Mesenchymal stem cell (in vitro differentiated cells and primary cell): ENCODE measurements at regions not wholly inside any gene's neighbourhood (a gene's known extent, or its start where the extent isn't known, plus 50 kb on each side); places are given as distances from the start of the nearest gene placed in this dataset.

ENCODE experiments used
- DNase-seq: peaks from one replicate; pipeline ENCODE4 v3.0.0-alpha.2; 2013
- H2AFZ ChIP-seq: one replicate; pipeline ENCODE4 v1.6.1; 2013; ENCODE audit warnings: low read depth, mild to moderate bottlenecking, control low read depth, inconsistent platforms, low read length, moderate library complexity
- H2AK5ac ChIP-seq: 2 replicates; pipeline ENCODE4 v1.6.1; 2013; ENCODE audit warnings: low read length, moderate library complexity, mild to moderate bottlenecking, inconsistent platforms; ENCODE audit not compliant: severe bottlenecking
- H2BK120ac ChIP-seq: one replicate; pipeline ENCODE4 v1.6.1; 2013; ENCODE audit warnings: low read depth, mild to moderate bottlenecking, inconsistent platforms, low read length, moderate library complexity
- H2BK12ac ChIP-seq, 2 experiments: one replicate each; pipeline ENCODE4 v1.6.1; 2013; ENCODE audit warnings: inconsistent platforms in 2 of 2, low read length in 2 of 2, mild to moderate bottlenecking in 2 of 2, moderate library complexity in 2 of 2, control low read depth in 1 of 2
- H2BK15ac ChIP-seq: one replicate; pipeline ENCODE4 v1.6.1; 2013; ENCODE audit warnings: mild to moderate bottlenecking, low read depth, inconsistent platforms; ENCODE audit not compliant: poor library complexity, severe bottlenecking
- H2BK5ac ChIP-seq: 2 replicates; pipeline ENCODE4 v1.6.1; 2013; ENCODE audit warnings: low read depth, mild to moderate bottlenecking, low read length, control low read depth, inconsistent platforms; ENCODE audit not compliant: poor library complexity, severe bottlenecking
- H3K14ac ChIP-seq, 2 experiments: one replicate each; pipeline ENCODE4 v1.6.1; 2013; ENCODE audit warnings: inconsistent platforms in 2 of 2, low read length in 2 of 2, control low read depth in 1 of 2, mild to moderate bottlenecking in 1 of 2, moderate library complexity in 1 of 2
- H3K18ac ChIP-seq, 2 experiments: one replicate each; pipeline ENCODE4 v1.6.1; 2013; ENCODE audit warnings: inconsistent platforms in 2 of 2, low read length in 2 of 2, control low read depth in 1 of 2, low read depth in 1 of 2, mild to moderate bottlenecking in 1 of 2
- H3K23ac ChIP-seq, 2 experiments: one replicate each; pipeline ENCODE4 v1.6.1; 2013; ENCODE audit warnings: inconsistent platforms in 2 of 2, low read length in 2 of 2, mild to moderate bottlenecking in 2 of 2, moderate library complexity in 2 of 2, control low read depth in 1 of 2
- H3K27ac ChIP-seq: 2 replicates; pipeline ENCODE4 v1.5.1; 2013; ENCODE audit warnings: mild to moderate bottlenecking, moderate library complexity, low read length, control low read depth, inconsistent platforms; ENCODE audit not compliant: poor library complexity, severe bottlenecking
- H3K27me3 ChIP-seq, 2 experiments: 2 replicates each; pipeline versions ENCODE4 v1.6.1 to v1.7.0; 2013; ENCODE audit warnings: low read length in 2 of 2, mild to moderate bottlenecking in 2 of 2, moderate library complexity in 2 of 2, control low read depth in 1 of 2, inconsistent platforms in 1 of 2; ENCODE audit not compliant: control insufficient read depth in 1 of 2, insufficient read depth in 1 of 2
- H3K36me3 ChIP-seq, 2 experiments: 2 replicates each; pipeline versions ENCODE4 v1.6.1 to v1.7.0; 2013; ENCODE audit warnings: low read length in 2 of 2, control low read depth in 1 of 2, inconsistent platforms in 1 of 2, low read depth in 1 of 2, mild to moderate bottlenecking in 1 of 2; ENCODE audit not compliant: insufficient read depth in 2 of 2, control insufficient read depth in 1 of 2
- H3K4ac ChIP-seq, 2 experiments: one replicate each; pipeline ENCODE4 v1.6.1; 2013; ENCODE audit warnings: inconsistent platforms in 2 of 2, low read length in 2 of 2, mild to moderate bottlenecking in 2 of 2, moderate library complexity in 2 of 2, control low read depth in 1 of 2, low read depth in 1 of 2
- H3K4me1 ChIP-seq: 2 replicates; pipeline ENCODE4 v1.6.1; 2013; ENCODE audit warnings: low read depth, low read length, control low read depth; ENCODE audit not compliant: control insufficient read depth, insufficient read depth
- H3K4me2 ChIP-seq: 2 replicates; pipeline ENCODE4 v1.6.1; 2013; ENCODE audit warnings: low read length, mild to moderate bottlenecking, inconsistent platforms; ENCODE audit not compliant: poor library complexity, severe bottlenecking
- H3K4me3 ChIP-seq, 2 experiments: 2 replicates each; pipeline versions ENCODE4 v1.5.1 to v1.7.0; 2013; ENCODE audit warnings: low read length in 2 of 2, mild to moderate bottlenecking in 2 of 2, control low read depth in 1 of 2, low read depth in 1 of 2; ENCODE audit not compliant: insufficient read depth in 1 of 2
- H3K79me1 ChIP-seq: replicated peaks from 2 replicates; pipeline ENCODE4 v1.6.1; 2013; ENCODE audit warnings: mild to moderate bottlenecking, control low read depth, low read length, inconsistent platforms; ENCODE audit not compliant: poor library complexity, severe bottlenecking
- H3K9ac ChIP-seq: 2 replicates; pipeline ENCODE4 v1.7.0; 2013; ENCODE audit warnings: mild to moderate bottlenecking, low read length, moderate library complexity
- H3K9me3 ChIP-seq: 2 replicates; pipeline ENCODE4 v1.7.0; 2013; ENCODE audit warnings: mild to moderate bottlenecking, low read length; ENCODE audit not compliant: control insufficient read depth
- H4K8ac ChIP-seq: one replicate; pipeline ENCODE4 v1.6.1; 2013; ENCODE audit warnings: inconsistent platforms, mild to moderate bottlenecking, low read length, moderate library complexity
- H4K91ac ChIP-seq: one replicate; pipeline ENCODE4 v1.6.1; 2013; ENCODE audit warnings: mild to moderate bottlenecking, low read length, inconsistent platforms
- WGBS: methylation state at CpG from one replicate; pipeline ENCODE4 v1.1.7; 2013; ENCODE audit warnings: mixed read lengths; 5-methylcytosine and 5-hydroxymethylcytosine counted together

- H3K79me1 ChIP-seq: no peaks in the 10 kb centered on the region
- H3K4me1 ChIP-seq: peaks cover 2% of the 10 kb centered on the region
- WGBS: 54% methylated on average over 4 of the region's 6 CpGs
- H3K36me3 ChIP-seq: no peaks in the 10 kb centered on the region
- no peak overlapping the region for H3K23ac ChIP-seq
- no peak for DNase-seq
- no peak overlapping the region for H2BK5ac ChIP-seq
- no peak overlapping the region for H4K8ac ChIP-seq
- no peak overlapping the region for H3K18ac ChIP-seq
- no peak overlapping the region for H2AK5ac ChIP-seq
- H4K91ac ChIP-seq: no peak overlapping the region
- no peak overlapping the region for H3K14ac ChIP-seq
- no peak overlapping the region for H3K9ac ChIP-seq
- no peak overlapping the region for H2BK12ac ChIP-seq
- H3K4me2 ChIP-seq: no peak overlapping the region
- no peak overlapping the region for H2BK120ac ChIP-seq
- H2AFZ ChIP-seq: no peak overlapping the region
- H3K4ac ChIP-seq: no peak overlapping the region
- H2BK15ac ChIP-seq: no peak overlapping the region
- no peak overlapping the region for H3K27ac ChIP-seq
- no peak overlapping the region for H3K4me3 ChIP-seq
- H3K9me3 ChIP-seq: peaks cover 28% of the 10 kb centered on the region
- H3K27me3 ChIP-seq: no peaks in the 10 kb centered on the region
These were observed 105.6 kb upstream of the PEG3 start for GRCh38 chr19:56946159-56946558.

- Histone ChIP-seq H3K9ac (no peak overlapping the region), H3K9me3 (peaks cover 22% of the 10 kb centered on the region), H3K14ac (no peak overlapping the region), H3K4me2 (no peak overlapping the region), H3K23ac (no peak overlapping the region), H3K4ac (no peak overlapping the region), H3K18ac (no peak overlapping the region), H2BK5ac (no peak overlapping the region), H3K4me1 (peaks cover 2% of the 10 kb centered on the region), H2BK12ac (no peak overlapping the region), H3K27ac (no peak overlapping the region), H3K4me3 (no peak overlapping the region), H3K79me1 (no peaks in the 10 kb centered on the region), H2BK15ac (no peak overlapping the region), H2BK120ac (no peak overlapping the region), H4K91ac (no peak overlapping the region), H2AK5ac (no peak overlapping the region), H4K8ac (no peak overlapping the region), H3K36me3 (no peaks in the 10 kb centered on the region), H3K27me3 (no peaks in the 10 kb centered on the region), H2AFZ (no peak overlapping the region)
- DNase-seq: no peak
- WGBS: 85% methylated on average over 3 of the region's 7 CpGs
These were observed 106.7 kb upstream of the PEG3 start for GRCh38 chr19:56947206-56947605.

DNA sequence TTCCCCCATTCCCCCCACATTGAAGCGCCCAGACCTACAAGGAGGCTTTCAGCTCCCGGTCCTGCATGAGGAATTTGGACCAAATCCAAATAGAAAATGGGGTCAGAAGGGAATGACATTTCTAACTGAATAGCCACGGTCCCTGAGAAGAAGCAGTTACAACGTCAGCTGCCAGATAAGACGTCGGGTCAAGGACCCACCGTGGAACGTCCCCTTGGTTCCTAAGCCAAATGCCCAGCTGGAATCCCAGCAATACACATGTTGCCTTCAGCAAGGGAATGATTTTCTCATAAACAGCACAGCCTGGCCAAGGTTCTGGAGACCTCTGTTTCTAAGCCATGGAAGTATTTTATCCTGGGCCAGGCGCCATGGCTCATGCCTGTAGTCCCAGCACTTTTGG lies 109.1 kb upstream of the PEG3 start:
- H3K27me3 ChIP-seq: no peaks in the 10 kb centered on the region
- H4K91ac ChIP-seq: no peak overlapping the region

GRCh38 chr19:56951672-56952071 lies 111.1 kb upstream of the PEG3 start:
- H2BK120ac ChIP-seq: no peak overlapping the region
- H2BK12ac ChIP-seq: no peak overlapping the region
- H3K27ac ChIP-seq: no peak overlapping the region
- no peaks in the 10 kb centered on the region for H3K36me3 ChIP-seq
- no peak overlapping the region for H2BK15ac ChIP-seq
- H2AK5ac ChIP-seq: no peak overlapping the region
- no peak overlapping the region for H3K23ac ChIP-seq
- H3K4ac ChIP-seq: no peak overlapping the region
- H3K14ac ChIP-seq: no peak overlapping the region
- no peak overlapping the region for H2BK5ac ChIP-seq
- H4K91ac ChIP-seq: no peak overlapping the region
- no peak overlapping the region for H3K4me3 ChIP-seq
- no peak overlapping the region for H4K8ac ChIP-seq
- H3K9me3 ChIP-seq: peaks cover 21% of the 10 kb centered on the region
- no peaks in the 10 kb centered on the region for H3K4me1 ChIP-seq
- no peak for DNase-seq
- H3K4me2 ChIP-seq: no peak overlapping the region
- no peak overlapping the region for H2AFZ ChIP-seq
- 87% methylated on average over 6 of the region's 10 CpGs for WGBS
- no peaks in the 10 kb centered on the region for H3K79me1 ChIP-seq
- H3K9ac ChIP-seq: no peak overlapping the region
- no peaks in the 10 kb centered on the region for H3K27me3 ChIP-seq
- no peak overlapping the region for H3K18ac ChIP-seq

More for the DNA sequence above, 109.1 kb upstream of the PEG3 start:
- Histone ChIP-seq H3K4me3 (no peak overlapping the region), H3K27ac (no peak overlapping the region), H3K23ac (no peak overlapping the region), H2BK120ac (no peak overlapping the region), H4K8ac (no peak overlapping the region), H3K14ac (no peak overlapping the region), H2AFZ (no peak overlapping the region), H3K36me3 (no peaks in the 10 kb centered on the region), H2BK5ac (no peak overlapping the region), H3K4me1 (no peaks in the 10 kb centered on the region), H3K9ac (no peak overlapping the region), H3K4ac (no peak overlapping the region), H2AK5ac (no peak overlapping the region), H3K79me1 (no peaks in the 10 kb centered on the region), H3K18ac (no peak overlapping the region), H3K9me3 (peaks cover 25% of the 10 kb centered on the region), H2BK12ac (no peak overlapping the region), H2BK15ac (no peak overlapping the region), H3K4me2 (no peak overlapping the region)
- no peak for DNase-seq
- WGBS: 81% methylated on average over 9 of the region's 9 CpGs
